NCI-H460 (cell line): ENCODE measurements at regions not wholly inside any gene's neighbourhood (a gene's known extent, or its start where the extent isn't known, plus 50 kb on each side); places are given as distances from the start of the nearest gene placed in this dataset.
"Not testable (repeated sequence)": the region's sequence is repeated elsewhere in the genome, so short reads cannot be mapped to it uniquely, and the experiment has no call there.

Source experiments
- DNase-seq: peaks from one replicate; pipeline ENCODE4 v3.0.0-alpha.2; 2016; ENCODE audit warnings: low read depth; ENCODE audit errors: extremely low read depth

- no peak for DNase-seq
Measured at GRCh38 chr4:129248621-129249020, 152.7 kb downstream of the C4orf33 start.

GRCh38 chr4:129254126-129254525 lies 158.2 kb downstream of the C4orf33 start:
- DNase-seq: no peak

DNA sequence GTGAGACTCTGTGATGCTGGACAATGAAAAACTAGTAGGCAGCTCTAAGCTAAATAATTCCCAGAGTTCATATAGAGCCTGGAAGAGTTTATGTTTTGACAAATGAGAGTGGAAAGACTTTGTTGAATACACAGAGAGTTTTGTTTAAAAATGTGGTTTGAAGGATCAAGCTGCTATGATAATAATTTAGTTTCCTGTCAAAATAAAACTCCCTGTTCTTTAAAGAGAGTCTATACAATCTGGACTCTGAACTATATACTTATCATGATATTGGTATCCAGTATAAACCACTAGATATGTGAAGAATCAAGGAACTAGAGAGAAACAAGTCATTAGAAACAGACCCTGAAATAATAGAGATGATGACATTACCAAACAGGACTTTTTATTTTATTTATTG lies 158.6 kb downstream of the C4orf33 start:
- DNase-seq: no peak

DNA sequence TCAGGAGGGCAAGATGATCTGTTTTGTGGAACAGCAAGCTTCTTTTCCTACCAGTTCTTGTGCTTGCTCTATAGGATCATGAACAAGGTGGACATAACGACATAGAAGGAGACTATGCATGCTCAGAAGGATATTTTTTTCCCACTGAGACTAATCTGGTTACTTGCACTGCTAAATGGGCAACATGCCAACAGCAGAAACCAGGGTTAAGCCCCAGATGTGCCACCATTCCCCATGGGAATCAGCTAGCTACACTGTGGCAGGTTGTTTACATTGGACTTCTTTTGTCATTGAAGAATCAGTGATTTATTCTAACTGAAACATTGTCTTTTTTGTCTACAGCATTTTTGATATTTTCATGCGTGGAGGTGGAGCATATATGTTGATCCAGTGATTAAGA lies 165.6 kb downstream of the C4orf33 start:
- DNase-seq: no peak

GRCh38 chr4:129264008-129264657 lies 168.2 kb downstream of the C4orf33 start:
- no peak for DNase-seq

DNA sequence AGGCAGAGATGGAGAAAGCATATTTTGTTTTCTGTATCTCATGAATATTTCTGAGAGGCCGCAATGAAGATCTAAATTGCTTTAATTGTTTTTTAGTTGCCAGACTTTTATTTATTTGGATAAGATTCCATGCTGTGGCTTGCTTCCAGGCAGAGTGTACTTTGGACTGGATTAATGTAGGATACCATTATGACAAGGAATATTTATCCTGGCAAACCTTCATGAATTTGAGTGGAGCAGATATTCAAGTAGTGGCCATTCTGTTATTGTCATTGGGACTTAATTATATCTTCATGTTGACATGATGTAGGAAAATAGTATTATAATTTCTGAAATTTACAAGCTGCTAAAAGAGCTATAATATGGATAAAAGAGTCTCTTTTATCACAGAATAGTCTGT lies 182.9 kb downstream of the C4orf33 start:
- DNase-seq: no peak

- no peak for DNase-seq
Measured at GRCh38 chr4:129282293-129282692, 186.3 kb downstream of the C4orf33 start.

- DNase-seq: not testable (repeated sequence)
Measured at GRCh38 chr4:129292194-129292593, 196.2 kb downstream of the C4orf33 start.

GRCh38 chr4:129314781-129315180 lies 218.8 kb downstream of the C4orf33 start:
- no peak for DNase-seq

GRCh38 chr4:129322920-129323319 lies 227.0 kb downstream of the C4orf33 start:
- no peak for DNase-seq

GRCh38 chr4:129323658-129324057 lies 227.7 kb downstream of the C4orf33 start:
- no peak for DNase-seq

GRCh38 chr4:129326571-129327460 lies 230.9 kb downstream of the C4orf33 start:
- DNase-seq: no peak

- no peak for DNase-seq
Measured at GRCh38 chr4:129327637-129328036, 231.7 kb downstream of the C4orf33 start.

DNA sequence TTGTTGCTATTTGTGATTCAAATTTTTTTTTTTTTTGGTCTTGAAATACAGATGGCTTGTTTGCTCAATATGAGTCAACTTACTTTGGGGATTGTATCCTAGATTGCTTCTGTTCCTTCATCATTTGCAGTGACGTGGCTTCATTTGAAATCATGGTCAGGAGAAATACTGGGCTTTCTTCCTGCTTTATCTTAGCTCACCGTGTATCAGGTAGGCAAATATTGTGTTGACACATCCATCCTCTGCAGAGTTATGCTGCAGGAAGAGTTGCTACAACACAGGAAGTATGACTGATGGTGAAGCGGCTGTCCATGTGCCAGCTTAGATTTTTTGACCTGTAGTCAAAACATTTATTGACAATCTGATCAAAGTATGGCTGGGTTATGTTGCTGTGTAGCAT lies 232.2 kb downstream of the C4orf33 start:
- no peak for DNase-seq

GRCh38 chr4:129334136-129334535 lies 238.2 kb downstream of the C4orf33 start:
- DNase-seq: no peak

DNA sequence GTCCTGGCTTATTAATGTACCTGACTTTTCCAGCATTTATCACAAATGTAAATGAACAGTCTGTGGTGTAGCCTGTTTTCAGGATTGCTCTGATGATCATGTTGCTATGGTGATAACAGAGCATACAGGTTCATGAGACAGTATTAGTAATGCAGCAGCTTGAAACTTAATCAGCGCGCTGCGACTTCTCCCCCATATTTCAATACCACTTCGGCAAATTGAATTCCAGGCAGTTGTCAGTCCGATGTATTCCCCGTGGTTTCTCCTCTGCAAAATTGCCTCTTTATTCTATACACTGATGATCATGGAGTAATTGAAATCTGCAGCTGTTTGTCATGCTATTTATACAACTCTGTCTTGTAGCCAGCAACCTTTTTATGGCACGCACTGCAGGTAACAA lies 239.3 kb downstream of the C4orf33 start:
- no peak for DNase-seq

- DNase-seq: no peak
Measured at GRCh38 chr4:129335818-129336217, 239.9 kb downstream of the C4orf33 start.

DNA sequence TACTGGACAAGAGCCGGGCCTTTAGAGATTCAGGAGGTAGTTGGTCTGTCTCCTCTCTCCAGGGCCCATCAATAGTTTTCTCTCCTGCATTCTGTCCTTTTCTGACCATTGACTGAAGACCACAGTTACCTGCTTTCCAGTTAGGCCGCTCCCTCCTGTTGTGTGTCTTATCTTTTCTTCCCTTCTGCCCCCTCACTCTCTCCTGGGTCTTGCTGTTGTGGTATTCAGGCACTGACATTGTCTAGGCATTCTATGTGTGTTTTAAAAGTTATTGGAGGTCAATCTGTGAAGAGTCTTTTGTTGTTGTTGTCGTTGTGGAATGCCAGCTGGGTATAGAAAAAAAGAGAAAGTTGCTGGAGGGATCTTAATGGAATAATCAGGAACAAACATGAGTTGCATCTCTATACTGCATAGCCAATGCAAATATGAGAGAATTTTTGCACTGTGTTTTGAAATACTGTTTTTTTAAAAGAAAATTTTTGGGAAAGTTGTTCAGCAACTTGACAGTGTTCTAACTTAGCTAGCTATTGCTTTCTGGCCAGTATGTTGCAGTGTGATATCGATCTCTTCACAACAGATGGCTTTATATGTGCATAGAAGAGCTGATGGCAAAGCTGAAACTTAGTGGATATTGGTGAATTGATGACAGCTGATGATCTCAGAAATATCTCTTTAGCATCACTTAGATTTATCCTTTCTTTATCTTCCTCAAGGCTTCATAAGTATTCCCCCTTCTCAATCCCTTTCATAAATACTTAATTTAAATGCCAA lies 240.7 kb downstream of the C4orf33 start:
- no peak for DNase-seq

GRCh38 chr4:129337228-129337620 lies 241.3 kb downstream of the C4orf33 start:
- DNase-seq: no peak

DNA sequence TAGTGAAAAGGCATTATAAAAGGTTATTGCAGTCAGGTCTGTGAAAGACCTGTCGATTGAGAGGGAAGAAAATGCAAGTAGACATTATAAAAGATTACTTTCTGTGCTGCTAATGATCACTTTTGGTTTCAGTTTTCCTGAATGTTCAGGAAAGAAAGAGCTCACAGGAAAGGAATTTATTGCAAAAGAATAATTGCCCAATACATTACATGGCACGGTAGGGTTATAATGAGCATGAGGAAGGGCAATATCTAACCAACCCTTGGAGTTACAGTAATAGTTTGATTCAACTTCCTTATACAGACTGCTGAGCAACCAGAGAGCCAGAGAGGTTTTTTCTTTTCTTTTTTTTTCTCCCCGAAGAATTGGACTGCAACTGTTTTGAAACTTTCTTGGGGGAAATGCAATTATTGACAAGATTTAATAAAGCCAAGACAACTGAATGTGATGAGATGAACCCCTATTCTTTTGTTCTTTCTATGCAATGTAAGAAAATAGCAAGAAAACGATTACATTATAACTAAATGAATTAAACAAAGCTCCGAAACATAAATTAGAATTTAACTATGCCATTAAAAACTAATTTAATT lies 247.0 kb downstream of the C4orf33 start:
- peak; percentile 14 for DNase-seq

DNA sequence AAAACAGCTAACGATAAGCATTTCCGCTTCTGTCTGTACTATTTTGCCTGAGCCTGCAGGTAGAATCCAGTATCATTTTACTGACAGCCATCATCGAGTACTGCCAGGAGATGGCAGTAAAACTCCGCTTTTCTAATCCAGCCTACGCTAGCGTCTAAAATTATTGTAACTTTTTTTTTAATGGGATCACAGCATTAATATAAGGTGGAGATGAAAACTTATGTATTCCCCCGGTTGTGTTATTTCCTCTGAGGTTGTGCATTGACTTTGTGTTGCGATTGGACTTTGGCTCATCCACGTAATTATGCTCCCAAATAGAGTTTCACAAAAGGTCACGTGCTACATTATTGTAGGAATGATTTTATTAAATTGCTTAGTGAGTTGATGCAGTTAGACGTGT lies 248.1 kb downstream of the C4orf33 start:
- peak; percentile 40 for DNase-seq
